KBM-7 (cell line): ENCODE measurements at regions not wholly inside any gene's neighbourhood (a gene's known extent, or its start where the extent isn't known, plus 50 kb on each side); places are given as distances from the start of the nearest gene placed in this dataset.

ENCODE experiments used
- DNase-seq: peaks from one replicate; pipeline ENCODE4 v3.0.0-alpha.2; 2015
- in situ Hi-C: fragments of 300-500 bp; cut with MboI; formaldehyde crosslinking; loops from 2 replicates; pipeline ENCODE4 v1.14.3; 2020; ENCODE audit warnings: low sequenced_read_pairs, low pct_unique_long_range_greater_than_20kb, mixed read lengths

- DNase-seq = no peak
- in situ Hi-C loops = no loop called here
Observed at GRCh38 chr16:64136743-64137142, 985.1 kb downstream of the CDH11 start.

GRCh38 chr16:64136314-64136713, 985.5 kb downstream of the CDH11 start:
- no peak for DNase-seq
- in situ Hi-C loops = no loop called here

DNA sequence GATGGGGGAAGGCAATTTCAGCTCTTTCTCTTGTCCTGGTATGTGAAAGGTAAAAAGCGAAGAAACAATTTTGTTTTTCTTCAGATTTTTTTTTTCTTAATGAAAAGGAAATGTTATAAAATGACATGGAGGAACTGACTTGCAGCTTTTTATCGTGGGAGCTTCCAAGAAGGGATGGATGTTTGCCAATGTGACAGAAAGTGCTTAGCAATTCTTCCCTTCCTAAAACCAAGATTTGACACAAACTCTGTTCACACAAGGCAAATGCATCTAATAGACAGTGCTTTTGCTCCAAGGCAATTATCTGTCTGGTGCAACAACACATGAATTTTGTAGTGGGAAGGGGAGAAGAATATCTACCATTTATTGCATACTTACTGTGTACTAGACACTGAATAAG, 988.5 kb downstream of the CDH11 start:
- no peak for DNase-seq
- in situ Hi-C loops = no loop called here

DNA sequence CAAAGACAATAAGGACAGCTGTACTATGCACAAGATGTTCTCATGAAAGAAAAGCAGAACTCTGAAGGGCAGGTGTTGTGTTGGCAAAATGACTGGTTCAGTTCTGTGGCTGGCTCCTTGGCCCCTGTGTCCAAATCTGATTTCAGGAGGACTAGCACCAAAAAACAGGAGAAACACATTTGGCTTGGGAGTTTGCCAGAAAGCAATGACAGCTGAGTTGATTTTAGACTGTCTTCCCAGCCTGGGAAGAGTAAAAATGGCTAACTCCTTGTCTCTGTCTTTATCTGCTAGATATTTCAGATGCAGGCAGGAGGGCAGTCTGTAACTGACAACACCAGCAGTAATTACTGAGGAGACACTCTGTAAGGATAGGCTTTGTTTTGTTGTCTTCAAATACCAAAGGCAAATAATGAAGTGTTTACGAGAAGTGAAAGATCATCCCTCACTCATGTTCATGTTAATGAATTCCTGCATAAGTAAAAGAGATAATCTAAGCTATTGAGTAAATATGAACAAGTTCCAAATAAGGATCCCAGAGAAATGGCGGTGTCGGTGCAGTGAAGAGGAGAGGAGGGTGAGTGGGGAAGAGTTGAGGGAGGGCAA, 989.0 kb downstream of the CDH11 start:
- DNase-seq = no peak
- in situ Hi-C loops = no loop called here

- in situ Hi-C loops = no loop called here
- no peak for DNase-seq
Observed at GRCh38 chr16:64132190-64132589, 989.7 kb downstream of the CDH11 start.

DNA sequence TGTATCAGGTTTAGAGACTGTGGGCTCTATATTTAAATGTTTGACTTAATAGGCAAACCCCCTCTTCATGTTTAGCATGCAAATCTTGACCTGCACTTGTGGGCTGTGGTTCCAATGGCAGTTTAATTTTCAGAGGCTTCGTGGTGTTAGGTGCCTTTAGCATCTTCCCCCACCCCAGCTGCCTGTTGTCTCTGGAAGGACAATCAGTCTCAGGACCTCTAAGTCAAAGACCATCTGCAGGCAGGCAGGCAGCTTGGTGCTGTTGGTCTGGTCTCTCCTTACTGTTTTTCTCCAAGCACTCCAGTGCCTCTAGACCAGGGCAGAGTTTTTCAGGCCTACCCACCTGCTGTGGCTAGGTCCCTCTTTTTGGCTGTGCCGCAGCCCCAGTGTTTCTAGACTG, 990.4 kb downstream of the CDH11 start:
- DNase-seq = no peak
- in situ Hi-C loops = no loop called here

- DNase-seq = no peak
- in situ Hi-C loops = no loop called here
Observed at GRCh38 chr16:64130140-64130539, 991.7 kb downstream of the CDH11 start.

DNA sequence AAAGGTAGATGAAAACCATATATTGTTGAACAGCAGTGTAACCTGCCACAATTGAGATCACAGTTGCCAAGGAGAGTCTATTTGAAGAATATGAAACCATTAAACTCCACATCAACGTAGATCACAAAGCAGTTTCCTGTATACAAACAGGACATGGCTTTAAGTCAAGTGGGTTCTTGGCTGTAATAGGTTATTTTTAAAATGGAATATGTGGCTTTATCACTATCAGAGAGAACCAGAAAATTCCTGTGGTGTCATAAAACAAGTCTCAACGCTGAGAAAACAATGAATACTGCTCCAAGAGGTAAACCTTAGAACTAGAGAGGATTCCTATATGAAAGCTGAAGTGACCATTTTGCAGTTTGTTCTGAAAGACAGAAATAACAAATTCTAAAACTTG, 999.7 kb downstream of the CDH11 start:
- DNase-seq = no peak
- in situ Hi-C loops = no loop called here

GRCh38 chr16:64121473-64121872, 1000.4 kb downstream of the CDH11 start:
- in situ Hi-C loops = no loop called here
- DNase-seq = no peak

- no peak for DNase-seq
- in situ Hi-C loops = no loop called here
Observed at GRCh38 chr16:64116151-64116550, 1005.7 kb downstream of the CDH11 start.

DNA sequence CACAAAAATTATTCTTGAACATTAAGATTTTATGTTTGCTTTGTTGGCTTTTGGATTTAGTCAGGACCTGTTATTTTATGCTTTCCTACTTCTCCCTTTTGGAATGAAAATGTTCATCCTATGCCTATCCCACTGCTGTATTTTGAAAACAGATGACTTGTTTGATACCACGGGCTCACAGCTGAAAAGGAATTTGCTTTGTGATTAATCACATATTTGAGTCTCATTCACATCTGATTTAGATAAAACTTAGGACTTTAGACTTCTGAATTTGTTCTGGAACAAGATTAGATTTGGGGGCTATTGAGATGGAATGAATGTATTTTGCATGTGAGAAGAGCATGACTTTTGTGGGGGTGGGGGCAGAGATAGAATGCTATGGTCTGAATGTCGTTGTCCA, 1012.6 kb downstream of the CDH11 start:
- no peak for DNase-seq

DNA sequence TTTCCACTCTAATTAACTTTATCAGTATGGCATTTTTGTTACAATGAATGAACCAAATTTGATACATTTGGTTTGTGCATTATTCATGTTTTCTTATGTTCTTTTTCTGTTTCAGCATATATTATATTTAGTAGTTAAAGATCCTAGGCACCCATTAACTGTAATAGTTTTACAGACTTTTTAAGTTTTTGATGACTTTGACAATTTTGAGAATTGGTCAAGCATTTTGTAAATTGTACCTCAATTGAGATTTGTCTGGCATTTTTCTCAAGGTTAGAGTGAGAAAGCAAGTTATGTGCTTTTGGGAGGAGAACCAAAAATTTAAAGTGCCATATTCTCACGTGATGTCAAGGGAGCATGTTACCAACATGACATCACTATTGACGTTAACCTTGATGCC, 1019.2 kb downstream of the CDH11 start:
- DNase-seq = no peak
- in situ Hi-C loops = no loop called here

More for the DNA sequence above, 1012.6 kb downstream of the CDH11 start:
- in situ Hi-C loops = no loop called here

GRCh38 chr16:64098451-64098850, 1023.4 kb downstream of the CDH11 start:
- in situ Hi-C loops = no loop called here
- no peak for DNase-seq

GRCh38 chr16:64096689-64097088, 1025.2 kb downstream of the CDH11 start:
- DNase-seq = no peak
- in situ Hi-C loops = no loop called here

GRCh38 chr16:64094992-64095634, 1026.8 kb downstream of the CDH11 start:
- DNase-seq = no peak
- in situ Hi-C loops = no loop called here

DNA sequence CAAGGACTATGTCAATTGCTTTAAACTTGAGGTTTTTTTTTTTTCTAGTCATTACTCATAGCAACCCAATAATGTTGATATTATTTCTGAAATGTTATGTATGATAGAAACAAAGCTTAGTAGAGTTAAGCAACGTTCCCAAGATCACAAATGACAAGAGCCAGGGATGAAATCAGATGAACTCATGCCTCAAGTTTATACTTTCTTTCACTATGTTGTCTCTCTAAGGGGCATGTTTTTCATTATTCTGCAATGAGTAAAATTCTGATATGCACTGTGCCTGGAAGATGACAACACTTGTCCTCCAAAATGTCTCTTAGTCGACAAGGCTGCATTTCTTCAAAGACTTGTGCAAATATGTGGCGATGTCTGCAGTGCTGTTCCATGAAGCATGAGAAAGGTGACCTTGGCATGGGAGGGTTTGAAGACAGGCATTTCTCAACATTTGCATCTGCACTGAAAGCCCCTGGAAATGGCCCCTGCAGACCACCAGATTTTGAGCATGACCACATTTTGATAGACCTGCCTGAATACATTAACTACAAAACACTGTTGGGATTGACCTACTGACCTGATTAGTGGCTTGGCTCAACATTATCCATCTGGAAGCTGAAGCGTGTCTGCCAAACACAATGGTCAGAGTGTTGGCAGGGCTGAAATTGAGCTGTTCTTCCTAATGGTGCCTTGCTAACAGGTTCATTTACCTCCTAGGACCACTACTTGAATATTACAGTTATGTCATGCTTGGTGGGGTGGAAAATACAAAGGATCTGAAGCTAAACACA, 1027.5 kb downstream of the CDH11 start:
- in situ Hi-C loops = no loop called here
- no peak for DNase-seq

GRCh38 chr16:64092271-64092670, 1029.6 kb downstream of the CDH11 start:
- DNase-seq = no peak
- in situ Hi-C loops = no loop called here

- no peak for DNase-seq
- in situ Hi-C loops = no loop called here
Observed at GRCh38 chr16:64090327-64090726, 1031.5 kb downstream of the CDH11 start.

GRCh38 chr16:64089697-64090096, 1032.2 kb downstream of the CDH11 start:
- in situ Hi-C loops = no loop called here
- DNase-seq = peak; percentile 27

- in situ Hi-C loops = no loop called here
Observed at GRCh38 chr16:64088838-64089237, 1033.0 kb downstream of the CDH11 start.

More at GRCh38 chr16:64088838-64089237, 1033.0 kb downstream of the CDH11 start:
- no peak for DNase-seq
